OCI-LY3 (cell line): ENCODE measurements at regions not wholly inside any gene's neighbourhood (a gene's known extent, or its start where the extent isn't known, plus 50 kb on each side); places are given as distances from the start of the nearest gene placed in this dataset.

Experiments used
- CTCF ChIP-seq: fragments of 200-600, 300-600 bp; sonication (generic); IDR thresholded peaks from 2 replicates; pipeline ENCODE4 v1.5.1; 2014; ENCODE audit warnings: antibody characterized with exemption, low read length, low read depth
- EZH2phosphoT487 ChIP-seq: fragments of 200-600 bp; shearing (Covaris generic); IDR thresholded peaks from 2 replicates; pipeline ENCODE4 v1.6.1; 2018; ENCODE audit warnings: antibody characterized with exemption, mixed run types, low read depth

- no peak for TF ChIP-seq CTCF
- TF ChIP-seq EZH2phosphoT487 = no peak
Measured at GRCh38 chr6:170053966-170054661, 236.8 kb downstream of the DLL1 start.
